PC-9 (cell line): ENCODE measurements at regions not wholly inside any gene's neighbourhood (a gene's known extent, or its start where the extent isn't known, plus 50 kb on each side); places are given as distances from the start of the nearest gene placed in this dataset.

Source experiments
- EZH2 ChIP-seq: fragments of 200-600 bp; sonication (generic); IDR thresholded peaks from 2 replicates; pipeline ENCODE4 v1.8.0; 2017; ENCODE audit warnings: antibody characterized with exemption, low read depth
- TF ChIP-seq, protein P1 (sequence below): fragments of 200-600 bp; sonication (generic); conservative IDR thresholded peaks from 2 replicates; pipeline ENCODE4 v1.6.1; 2017; ENCODE audit warnings: mixed run types, antibody characterized with exemption, mild to moderate bottlenecking, moderate library complexity

DNA sequence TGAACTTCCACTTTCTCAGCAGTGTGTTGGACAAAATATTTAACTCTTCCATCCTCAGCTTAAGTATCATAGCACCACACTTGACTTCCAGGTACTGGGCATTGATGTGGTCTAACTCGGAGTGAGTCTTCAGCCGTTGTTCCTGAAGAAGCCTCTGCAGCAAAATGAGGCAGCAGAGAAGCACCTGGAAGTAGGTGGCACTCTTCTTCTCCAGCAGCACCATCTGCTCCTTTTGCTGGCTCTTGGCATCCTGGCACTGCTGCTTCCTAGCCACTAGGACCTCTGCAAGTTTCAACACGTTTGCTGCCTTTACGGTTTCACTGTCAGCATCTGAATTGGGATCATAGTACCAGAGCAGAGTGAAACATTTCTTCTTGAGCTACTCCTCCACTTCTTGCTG lies 162.5 kb upstream of the GORAB start:
- TF ChIP-seq, protein P1, sequence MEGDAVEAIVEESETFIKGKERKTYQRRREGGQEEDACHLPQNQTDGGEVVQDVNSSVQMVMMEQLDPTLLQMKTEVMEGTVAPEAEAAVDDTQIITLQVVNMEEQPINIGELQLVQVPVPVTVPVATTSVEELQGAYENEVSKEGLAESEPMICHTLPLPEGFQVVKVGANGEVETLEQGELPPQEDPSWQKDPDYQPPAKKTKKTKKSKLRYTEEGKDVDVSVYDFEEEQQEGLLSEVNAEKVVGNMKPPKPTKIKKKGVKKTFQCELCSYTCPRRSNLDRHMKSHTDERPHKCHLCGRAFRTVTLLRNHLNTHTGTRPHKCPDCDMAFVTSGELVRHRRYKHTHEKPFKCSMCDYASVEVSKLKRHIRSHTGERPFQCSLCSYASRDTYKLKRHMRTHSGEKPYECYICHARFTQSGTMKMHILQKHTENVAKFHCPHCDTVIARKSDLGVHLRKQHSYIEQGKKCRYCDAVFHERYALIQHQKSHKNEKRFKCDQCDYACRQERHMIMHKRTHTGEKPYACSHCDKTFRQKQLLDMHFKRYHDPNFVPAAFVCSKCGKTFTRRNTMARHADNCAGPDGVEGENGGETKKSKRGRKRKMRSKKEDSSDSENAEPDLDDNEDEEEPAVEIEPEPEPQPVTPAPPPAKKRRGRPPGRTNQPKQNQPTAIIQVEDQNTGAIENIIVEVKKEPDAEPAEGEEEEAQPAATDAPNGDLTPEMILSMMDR, result no peak
- no peak for TF ChIP-seq EZH2
